ENCODE measurements at regions not wholly inside any gene's neighbourhood (a gene's known extent, or its start where the extent isn't known, plus 50 kb on each side); places are given as distances from the start of the nearest gene placed in this dataset.

DNA sequence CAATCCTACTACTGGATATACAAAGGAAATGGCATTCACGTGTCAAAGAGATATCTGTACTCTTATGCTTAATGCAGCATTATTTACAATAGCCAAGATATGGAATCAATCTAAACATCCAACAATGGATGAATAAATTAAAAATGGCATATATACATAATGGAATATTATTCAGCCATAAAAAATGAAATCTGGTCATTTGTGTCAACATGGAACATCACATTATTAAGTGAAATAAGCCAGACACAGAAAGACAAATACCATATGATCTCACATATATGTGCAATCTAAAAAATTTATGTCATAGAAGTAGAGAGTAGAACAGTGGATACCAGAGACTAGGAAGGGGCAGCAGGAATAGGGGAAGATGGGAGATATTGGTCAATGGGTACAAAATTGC, 228.8 kb upstream of the TBX3 start:
- no peak overlapping the region for H3K9ac ChIP-seq (ENCODE audit: low read length)
- H3K36me3 ChIP-seq (ENCODE audit: insufficient read depth, low read length): no peaks in the 10 kb centered on the region
- no peaks in the 10 kb centered on the region for H3K79me2 ChIP-seq (ENCODE audit: insufficient read depth, low read length)
- TF ChIP-seq, protein P1, sequence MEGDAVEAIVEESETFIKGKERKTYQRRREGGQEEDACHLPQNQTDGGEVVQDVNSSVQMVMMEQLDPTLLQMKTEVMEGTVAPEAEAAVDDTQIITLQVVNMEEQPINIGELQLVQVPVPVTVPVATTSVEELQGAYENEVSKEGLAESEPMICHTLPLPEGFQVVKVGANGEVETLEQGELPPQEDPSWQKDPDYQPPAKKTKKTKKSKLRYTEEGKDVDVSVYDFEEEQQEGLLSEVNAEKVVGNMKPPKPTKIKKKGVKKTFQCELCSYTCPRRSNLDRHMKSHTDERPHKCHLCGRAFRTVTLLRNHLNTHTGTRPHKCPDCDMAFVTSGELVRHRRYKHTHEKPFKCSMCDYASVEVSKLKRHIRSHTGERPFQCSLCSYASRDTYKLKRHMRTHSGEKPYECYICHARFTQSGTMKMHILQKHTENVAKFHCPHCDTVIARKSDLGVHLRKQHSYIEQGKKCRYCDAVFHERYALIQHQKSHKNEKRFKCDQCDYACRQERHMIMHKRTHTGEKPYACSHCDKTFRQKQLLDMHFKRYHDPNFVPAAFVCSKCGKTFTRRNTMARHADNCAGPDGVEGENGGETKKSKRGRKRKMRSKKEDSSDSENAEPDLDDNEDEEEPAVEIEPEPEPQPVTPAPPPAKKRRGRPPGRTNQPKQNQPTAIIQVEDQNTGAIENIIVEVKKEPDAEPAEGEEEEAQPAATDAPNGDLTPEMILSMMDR (IDR thresholded peaks at IDR 0.05; ENCODE audit: low read length): no peak
- no peak for TF ChIP-seq EZH2 (IDR thresholded peaks at IDR 0.05; ENCODE audit: borderline replicate concordance, low read length)
- no peak overlapping the region for H3K4me2 ChIP-seq (ENCODE audit: low read length)
- no peaks in the 10 kb centered on the region for H3F3A ChIP-seq (ENCODE audit: insufficient read depth, low read length)
- H2AFZ ChIP-seq (ENCODE audit: low read length): no peak overlapping the region
- H3K27ac ChIP-seq (ENCODE audit: low read depth, low read length, poor library complexity, severe bottlenecking): no peak overlapping the region
- H3K4me1 ChIP-seq (ENCODE audit: insufficient read depth, low read length, severe bottlenecking): no peaks in the 10 kb centered on the region
- H3K27me3 ChIP-seq (ENCODE audit: insufficient read depth, low read length): no peaks in the 10 kb centered on the region
- no peaks in the 10 kb centered on the region for H3K9me2 ChIP-seq (ENCODE audit: low read depth, low read length)
- H3K4me3 ChIP-seq (ENCODE audit: low read depth, low read length, poor library complexity, severe bottlenecking): no peak overlapping the region
- no peaks in the 10 kb centered on the region for H4K20me1 ChIP-seq (ENCODE audit: insufficient read depth, low read length)
- H3K9me3 ChIP-seq (ENCODE audit: low read length): no peaks in the 10 kb centered on the region

DNA sequence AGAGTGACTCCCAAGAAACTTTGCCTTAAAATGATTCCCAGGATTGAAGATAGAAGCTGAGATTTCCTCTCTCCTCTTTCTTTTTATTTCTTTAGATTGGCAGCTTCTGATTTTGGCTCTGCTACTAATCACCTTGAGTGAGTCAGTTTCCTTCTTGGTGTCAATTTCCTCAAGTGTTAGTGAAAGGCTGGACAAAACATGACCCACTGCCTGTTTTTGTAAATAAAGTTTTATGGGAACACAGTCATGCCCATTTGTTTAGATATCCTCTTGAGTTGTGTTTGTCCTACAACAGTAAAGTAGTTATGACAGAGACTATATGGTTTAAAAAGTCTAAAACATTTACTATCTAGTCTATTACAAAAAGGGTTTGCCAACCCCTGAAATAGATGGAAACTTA, 227.2 kb upstream of the TBX3 start:
- Histone ChIP-seq H3K4me1 (ENCODE audit: insufficient read depth, low read length, severe bottlenecking) (no peaks in the 10 kb centered on the region), H3F3A (ENCODE audit: insufficient read depth, low read length) (no peaks in the 10 kb centered on the region), H3K9me2 (ENCODE audit: low read depth, low read length) (no peaks in the 10 kb centered on the region), H3K27ac (ENCODE audit: low read depth, low read length, poor library complexity, severe bottlenecking) (no peak overlapping the region), H3K9me3 (ENCODE audit: low read length) (no peaks in the 10 kb centered on the region), H4K20me1 (ENCODE audit: insufficient read depth, low read length) (no peaks in the 10 kb centered on the region), H3K27me3 (ENCODE audit: insufficient read depth, low read length) (no peaks in the 10 kb centered on the region), H3K4me2 (ENCODE audit: low read length) (no peak overlapping the region), H3K36me3 (ENCODE audit: insufficient read depth, low read length) (no peaks in the 10 kb centered on the region), H3K4me3 (ENCODE audit: low read depth, low read length, poor library complexity, severe bottlenecking) (no peak overlapping the region), H3K9ac (ENCODE audit: low read length) (no peak overlapping the region), H3K79me2 (ENCODE audit: insufficient read depth, low read length) (no peaks in the 10 kb centered on the region), H2AFZ (ENCODE audit: low read length) (no peak overlapping the region)
- no peak for TF ChIP-seq EZH2 (IDR thresholded peaks at IDR 0.05; ENCODE audit: borderline replicate concordance, low read length)
- TF ChIP-seq, protein P1 (IDR thresholded peaks at IDR 0.05; ENCODE audit: low read length): no peak

DNA sequence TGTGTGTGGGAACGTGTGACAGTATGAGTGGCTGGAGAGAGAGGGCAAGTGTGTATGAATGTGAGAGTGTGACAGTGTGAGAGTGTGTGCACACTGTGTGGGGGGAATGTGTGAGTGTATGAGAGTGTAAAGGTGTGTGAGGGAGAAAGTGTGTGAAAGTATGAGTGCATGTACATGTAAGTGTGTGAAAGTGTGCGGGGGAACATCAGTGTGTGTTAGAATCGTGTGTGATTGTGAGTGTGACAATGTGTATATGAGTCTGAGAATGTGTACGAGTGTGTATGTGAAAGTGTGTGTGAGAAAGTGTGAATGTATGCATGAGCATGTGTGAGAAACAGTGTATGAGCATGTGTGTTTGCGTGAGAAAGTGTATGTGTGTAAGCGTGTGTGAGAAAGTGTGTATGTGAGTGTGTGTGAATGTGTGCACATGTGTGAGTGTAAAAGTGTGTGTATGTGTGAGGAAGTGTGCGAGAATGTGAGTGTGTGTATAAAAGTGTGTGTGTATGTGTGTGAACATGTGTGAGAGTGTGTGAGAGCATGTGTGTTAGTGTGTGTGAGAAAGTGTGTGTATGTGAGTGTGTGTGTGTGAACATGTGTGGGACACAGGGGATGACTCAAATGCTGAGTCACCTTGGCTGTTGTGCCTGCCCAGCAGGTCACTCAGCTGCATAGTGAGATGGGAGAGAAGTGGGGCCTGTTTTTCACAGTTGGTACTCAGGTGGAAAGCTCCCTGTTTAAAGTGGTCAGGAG, 220.5 kb upstream of the TBX3 start:
- no peak overlapping the region for H3K4me3 ChIP-seq (ENCODE audit: low read depth, low read length, poor library complexity, severe bottlenecking)
- no peak overlapping the region for H3K4me2 ChIP-seq (ENCODE audit: low read length)
- no peaks in the 10 kb centered on the region for H3K4me1 ChIP-seq (ENCODE audit: insufficient read depth, low read length, severe bottlenecking)
- no peak overlapping the region for H3K9ac ChIP-seq (ENCODE audit: low read length)
- H3K36me3 ChIP-seq (ENCODE audit: insufficient read depth, low read length): no peaks in the 10 kb centered on the region
- H3K9me3 ChIP-seq (ENCODE audit: low read length): no peaks in the 10 kb centered on the region
- no peaks in the 10 kb centered on the region for H3K79me2 ChIP-seq (ENCODE audit: insufficient read depth, low read length)
- no peak overlapping the region for H3K27ac ChIP-seq (ENCODE audit: low read depth, low read length, poor library complexity, severe bottlenecking)
- no peak overlapping the region for H2AFZ ChIP-seq (ENCODE audit: low read length)
- H3F3A ChIP-seq (ENCODE audit: insufficient read depth, low read length): no peaks in the 10 kb centered on the region
- no peaks in the 10 kb centered on the region for H3K27me3 ChIP-seq (ENCODE audit: insufficient read depth, low read length)
- H3K9me2 ChIP-seq (ENCODE audit: low read depth, low read length): no peaks in the 10 kb centered on the region
- no peaks in the 10 kb centered on the region for H4K20me1 ChIP-seq (ENCODE audit: insufficient read depth, low read length)
- no peak for TF ChIP-seq EZH2 (IDR thresholded peaks at IDR 0.05; ENCODE audit: borderline replicate concordance, low read length)
- TF ChIP-seq, protein P1 (IDR thresholded peaks at IDR 0.05; ENCODE audit: low read length): no peak

Data from OCI-LY1 (cell line).